C4-2B (cell line): ENCODE measurements at regions not wholly inside any gene's neighbourhood (a gene's known extent, or its start where the extent isn't known, plus 50 kb on each side); places are given as distances from the start of the nearest gene placed in this dataset.

Source experiments
- H3K27ac ChIP-seq: fragments of 450-650 bp; 2 replicates; pipeline ENCODE4 v1.5.1; 2017
- ZFX ChIP-seq: fragments of 450-650 bp; IDR thresholded peaks from 2 replicates; pipeline ENCODE4 v1.6.1; 2017
- TF ChIP-seq, protein P1 (sequence below): fragments of 450-650 bp; conservative IDR thresholded peaks from 2 replicates; pipeline ENCODE4 v1.5.1; 2017; ENCODE audit warnings: mild to moderate bottlenecking

DNA sequence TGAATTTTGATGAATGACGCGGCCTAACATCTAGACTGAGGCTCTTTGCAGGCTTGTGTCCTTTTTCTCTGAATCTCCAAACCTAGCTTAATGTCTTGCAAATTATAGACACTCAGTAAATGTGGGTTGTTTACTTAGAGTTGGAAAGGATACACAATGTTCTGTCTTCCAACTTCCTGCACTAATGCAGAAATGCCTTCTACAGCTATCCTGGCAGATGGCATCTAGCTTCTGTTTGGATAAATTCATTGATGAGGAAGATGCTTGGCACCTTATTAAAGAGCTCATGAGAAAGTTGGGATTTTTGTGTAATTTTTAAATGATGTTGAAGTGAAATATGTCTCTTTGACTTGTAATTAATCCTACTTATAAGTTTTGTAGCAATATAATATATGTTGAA, 1822.2 kb downstream of the MAT2B start:
- TF ChIP-seq, protein P1, sequence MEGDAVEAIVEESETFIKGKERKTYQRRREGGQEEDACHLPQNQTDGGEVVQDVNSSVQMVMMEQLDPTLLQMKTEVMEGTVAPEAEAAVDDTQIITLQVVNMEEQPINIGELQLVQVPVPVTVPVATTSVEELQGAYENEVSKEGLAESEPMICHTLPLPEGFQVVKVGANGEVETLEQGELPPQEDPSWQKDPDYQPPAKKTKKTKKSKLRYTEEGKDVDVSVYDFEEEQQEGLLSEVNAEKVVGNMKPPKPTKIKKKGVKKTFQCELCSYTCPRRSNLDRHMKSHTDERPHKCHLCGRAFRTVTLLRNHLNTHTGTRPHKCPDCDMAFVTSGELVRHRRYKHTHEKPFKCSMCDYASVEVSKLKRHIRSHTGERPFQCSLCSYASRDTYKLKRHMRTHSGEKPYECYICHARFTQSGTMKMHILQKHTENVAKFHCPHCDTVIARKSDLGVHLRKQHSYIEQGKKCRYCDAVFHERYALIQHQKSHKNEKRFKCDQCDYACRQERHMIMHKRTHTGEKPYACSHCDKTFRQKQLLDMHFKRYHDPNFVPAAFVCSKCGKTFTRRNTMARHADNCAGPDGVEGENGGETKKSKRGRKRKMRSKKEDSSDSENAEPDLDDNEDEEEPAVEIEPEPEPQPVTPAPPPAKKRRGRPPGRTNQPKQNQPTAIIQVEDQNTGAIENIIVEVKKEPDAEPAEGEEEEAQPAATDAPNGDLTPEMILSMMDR: no peak
- TF ChIP-seq ZFX: no peak
- H3K27ac ChIP-seq: no peak overlapping the region

DNA sequence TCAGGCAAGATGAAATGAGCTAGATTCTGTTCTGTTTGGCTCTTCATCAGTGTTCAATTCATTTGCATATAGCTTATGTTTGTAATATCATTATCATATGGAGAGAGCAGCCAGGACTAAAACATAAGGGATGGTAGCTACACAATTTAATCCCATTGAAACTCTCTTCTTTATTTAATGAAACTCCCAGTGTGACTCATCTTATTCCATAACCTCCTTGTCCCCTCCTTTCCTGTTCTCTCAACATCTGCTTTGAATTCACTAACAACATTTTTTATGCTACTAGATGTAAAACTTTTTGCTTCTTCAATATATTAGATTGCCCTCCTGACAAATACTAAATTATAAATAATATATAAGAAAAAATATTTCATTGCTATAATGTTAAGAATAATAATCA, 1823.4 kb downstream of the MAT2B start:
- TF ChIP-seq ZFX: no peak
- TF ChIP-seq, protein P1: no peak
- no peak overlapping the region for H3K27ac ChIP-seq

DNA sequence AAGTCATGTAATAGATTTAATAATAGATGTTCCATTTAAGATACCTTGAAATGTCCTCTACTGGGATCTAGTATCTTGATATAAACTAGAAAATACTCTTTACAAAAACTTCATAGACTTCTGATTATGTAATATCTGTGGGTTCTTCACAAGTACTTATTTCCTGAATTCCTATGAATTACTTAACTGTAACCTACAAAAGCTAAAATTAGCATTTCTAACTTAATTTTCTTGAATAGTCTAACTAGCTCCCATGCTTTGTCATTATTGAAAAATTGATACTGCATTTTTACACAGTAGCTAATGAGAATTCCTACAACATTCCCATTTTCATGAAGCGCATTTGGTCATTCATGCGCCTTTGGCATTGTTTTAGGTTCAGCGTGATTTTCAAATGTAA, 1828.2 kb downstream of the MAT2B start:
- TF ChIP-seq, protein P1: no peak
- no peak for TF ChIP-seq ZFX
- H3K27ac ChIP-seq: no peak overlapping the region

DNA sequence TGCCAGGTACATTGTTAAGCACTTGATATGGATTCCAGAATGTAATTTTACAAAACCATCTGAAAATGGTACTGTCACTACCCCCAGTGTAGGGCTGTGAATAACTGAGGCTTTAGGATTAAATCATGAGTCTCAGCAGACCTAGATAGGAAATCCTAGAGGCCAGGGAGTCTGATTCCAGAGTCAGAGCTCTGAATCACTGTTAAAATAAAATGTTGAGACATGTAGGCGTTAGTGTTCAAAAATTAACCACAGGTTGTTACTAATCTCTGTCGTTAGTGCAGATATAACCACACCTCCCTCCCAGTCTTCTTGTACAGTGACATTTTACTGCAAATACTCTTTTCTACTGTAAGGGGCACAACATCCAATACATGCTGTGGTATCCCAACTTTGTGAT, 1828.8 kb downstream of the MAT2B start:
- no peak for TF ChIP-seq ZFX
- TF ChIP-seq, protein P1: no peak
- no peak overlapping the region for H3K27ac ChIP-seq

DNA sequence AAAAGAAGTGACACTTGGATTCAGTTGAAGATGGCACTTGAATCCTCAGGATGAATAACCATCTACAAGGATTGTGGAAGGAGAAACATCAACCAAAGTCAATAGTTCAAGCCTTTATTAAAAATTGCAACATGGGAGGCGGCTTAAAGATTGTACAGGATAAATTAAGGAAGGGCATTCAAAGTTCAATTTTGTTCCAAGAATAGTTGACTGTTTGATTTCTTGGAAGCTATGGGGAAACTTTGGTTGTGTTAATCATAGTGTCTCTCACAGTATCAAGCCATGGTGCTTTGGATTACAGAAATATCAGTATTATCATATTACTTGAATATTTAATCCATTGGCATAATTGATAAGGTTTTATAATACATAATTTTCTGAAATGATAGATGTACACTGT, 1844.3 kb downstream of the MAT2B start:
- H3K27ac ChIP-seq: no peak overlapping the region
- TF ChIP-seq, protein P1: no peak
- no peak for TF ChIP-seq ZFX

DNA sequence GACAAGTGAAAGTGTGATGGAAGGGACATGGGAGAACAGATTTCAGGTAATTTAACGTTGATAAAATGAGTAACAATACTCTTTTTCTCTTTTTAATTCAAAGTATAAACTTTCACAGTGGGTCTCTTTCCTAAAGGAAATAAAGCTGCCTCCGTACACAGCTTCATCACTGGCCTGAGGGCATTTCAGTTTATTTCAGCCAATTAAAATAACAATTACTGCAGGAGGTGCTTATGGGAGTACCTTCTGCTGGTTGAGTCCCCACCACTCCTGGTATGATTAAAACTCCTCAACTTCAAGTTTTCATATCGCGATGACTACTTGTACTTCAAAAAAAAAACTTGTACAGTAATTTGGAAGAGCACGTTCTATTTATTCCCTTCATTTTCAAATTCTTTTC, 1845.9 kb downstream of the MAT2B start:
- H3K27ac ChIP-seq: no peak overlapping the region
- TF ChIP-seq ZFX: no peak
- TF ChIP-seq, protein P1: no peak

DNA sequence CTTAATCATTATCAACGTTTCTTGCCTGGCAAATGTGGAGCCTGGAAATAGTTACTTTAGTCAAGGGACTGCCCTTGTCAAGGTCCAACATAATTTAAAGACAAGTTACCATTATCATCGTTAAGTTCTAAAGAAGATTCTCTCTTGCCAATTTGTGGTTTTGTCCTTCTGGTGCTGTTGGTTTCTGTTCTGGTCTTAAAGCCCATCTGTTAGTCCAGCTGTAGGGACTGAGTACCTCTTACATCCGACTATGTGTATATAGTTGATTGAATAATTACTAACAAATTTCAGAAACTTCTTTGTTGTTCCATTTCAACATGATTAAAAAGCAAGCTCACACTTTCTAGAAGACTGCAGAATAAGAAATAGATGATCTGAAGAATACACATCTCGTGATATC, 1854.9 kb downstream of the MAT2B start:
- H3K27ac ChIP-seq: no peak overlapping the region
- TF ChIP-seq, protein P1: no peak
- no peak for TF ChIP-seq ZFX
